GM23338 (cell line): ENCODE measurements at regions not wholly inside any gene's neighbourhood (a gene's known extent, or its start where the extent isn't known, plus 50 kb on each side); places are given as distances from the start of the nearest gene placed in this dataset.
"Not testable (repeated sequence)": the region's sequence is repeated elsewhere in the genome, so short reads cannot be mapped to it uniquely, and the experiment has no call there.

ENCODE experiments used
- CREB1 ChIP-seq: fragments of 250-450 bp; sonication (Bioruptor Pico); IDR thresholded peaks from 2 replicates; pipeline ENCODE4 v1.5.0; 2020; ENCODE audit warnings: low read depth, mild to moderate bottlenecking, moderate library complexity
- ETS1 ChIP-seq: IDR thresholded peaks from 2 replicates; pipeline ENCODE4 v1.6.1; 2016; ENCODE audit warnings: antibody characterized with exemption
- EZH2 ChIP-seq: fragments of 200-600 bp; sonication (generic); IDR thresholded peaks from one replicate; pipeline ENCODE4 v1.8.0; 2017; ENCODE audit warnings: antibody characterized with exemption, mild to moderate bottlenecking, low read depth; ENCODE audit not compliant: unreplicated experiment
- EZH2phosphoT487 ChIP-seq: fragments of 200-600 bp; sonication (generic); IDR thresholded peaks from one replicate; pipeline ENCODE4 v1.8.1; 2018; ENCODE audit warnings: antibody characterized with exemption; ENCODE audit not compliant: unreplicated experiment
- JUNB ChIP-seq: IDR thresholded peaks from one replicate; pipeline ENCODE4 v1.6.1; 2016; ENCODE audit warnings: antibody characterized with exemption; ENCODE audit not compliant: unreplicated experiment
- POLR2AphosphoS5 ChIP-seq: IDR thresholded peaks from 2 replicates; pipeline ENCODE4 v1.6.1; 2016; ENCODE audit warnings: antibody characterized with exemption, low read depth
- STAT1 ChIP-seq: IDR thresholded peaks from one replicate; pipeline ENCODE4 v1.6.1; 2016; ENCODE audit warnings: antibody characterized with exemption; ENCODE audit not compliant: unreplicated experiment
- ZNF331 ChIP-seq: fragments of 250-450 bp; sonication (Bioruptor Pico); IDR thresholded peaks from 2 replicates; pipeline ENCODE4 v1.5.0; 2020; ENCODE audit warnings: low read depth, mild to moderate bottlenecking, moderate library complexity
- ZNF462 ChIP-seq: fragments of 250-450 bp; sonication (Bioruptor Pico); IDR thresholded peaks from 2 replicates; pipeline ENCODE4 v1.5.0; 2020; ENCODE audit warnings: mild to moderate bottlenecking, moderate library complexity
- TF ChIP-seq, protein P1 (sequence below), 2 experiments: fragments of 200-600 bp in 1 of 2; sonication (generic) in 1 of 2; conservative IDR thresholded peaks; 2 replicates each; pipeline versions ENCODE4 v1.5.1 to v1.6.1; 2016 to 2017; ENCODE audit warnings: antibody characterized with exemption in 2 of 2, low read depth in 2 of 2, mild to moderate bottlenecking in 2 of 2, moderate library complexity in 1 of 2
- TF ChIP-seq, protein P2 (sequence below): IDR thresholded peaks from one replicate; pipeline ENCODE4 v1.6.1; 2018; ENCODE audit warnings: antibody characterized with exemption; ENCODE audit not compliant: unreplicated experiment

GRCh38 chr2:111376272-111376970 is 255.7 kb downstream of the BCL2L11 start:
- TF ChIP-seq, protein P1, sequence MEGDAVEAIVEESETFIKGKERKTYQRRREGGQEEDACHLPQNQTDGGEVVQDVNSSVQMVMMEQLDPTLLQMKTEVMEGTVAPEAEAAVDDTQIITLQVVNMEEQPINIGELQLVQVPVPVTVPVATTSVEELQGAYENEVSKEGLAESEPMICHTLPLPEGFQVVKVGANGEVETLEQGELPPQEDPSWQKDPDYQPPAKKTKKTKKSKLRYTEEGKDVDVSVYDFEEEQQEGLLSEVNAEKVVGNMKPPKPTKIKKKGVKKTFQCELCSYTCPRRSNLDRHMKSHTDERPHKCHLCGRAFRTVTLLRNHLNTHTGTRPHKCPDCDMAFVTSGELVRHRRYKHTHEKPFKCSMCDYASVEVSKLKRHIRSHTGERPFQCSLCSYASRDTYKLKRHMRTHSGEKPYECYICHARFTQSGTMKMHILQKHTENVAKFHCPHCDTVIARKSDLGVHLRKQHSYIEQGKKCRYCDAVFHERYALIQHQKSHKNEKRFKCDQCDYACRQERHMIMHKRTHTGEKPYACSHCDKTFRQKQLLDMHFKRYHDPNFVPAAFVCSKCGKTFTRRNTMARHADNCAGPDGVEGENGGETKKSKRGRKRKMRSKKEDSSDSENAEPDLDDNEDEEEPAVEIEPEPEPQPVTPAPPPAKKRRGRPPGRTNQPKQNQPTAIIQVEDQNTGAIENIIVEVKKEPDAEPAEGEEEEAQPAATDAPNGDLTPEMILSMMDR (conservative IDR thresholded peaks at IDR 0.05; ENCODE audit: low read depth in 2 of 2): not testable (repeated sequence)
- not testable (repeated sequence) for TF ChIP-seq POLR2AphosphoS5; EZH2phosphoT487; EZH2; CREB1 (CRISPR knock-in tag); ETS1; JUNB; STAT1; ZNF462; ZNF331 (CRISPR knock-in tag)
- TF ChIP-seq, protein P2, sequence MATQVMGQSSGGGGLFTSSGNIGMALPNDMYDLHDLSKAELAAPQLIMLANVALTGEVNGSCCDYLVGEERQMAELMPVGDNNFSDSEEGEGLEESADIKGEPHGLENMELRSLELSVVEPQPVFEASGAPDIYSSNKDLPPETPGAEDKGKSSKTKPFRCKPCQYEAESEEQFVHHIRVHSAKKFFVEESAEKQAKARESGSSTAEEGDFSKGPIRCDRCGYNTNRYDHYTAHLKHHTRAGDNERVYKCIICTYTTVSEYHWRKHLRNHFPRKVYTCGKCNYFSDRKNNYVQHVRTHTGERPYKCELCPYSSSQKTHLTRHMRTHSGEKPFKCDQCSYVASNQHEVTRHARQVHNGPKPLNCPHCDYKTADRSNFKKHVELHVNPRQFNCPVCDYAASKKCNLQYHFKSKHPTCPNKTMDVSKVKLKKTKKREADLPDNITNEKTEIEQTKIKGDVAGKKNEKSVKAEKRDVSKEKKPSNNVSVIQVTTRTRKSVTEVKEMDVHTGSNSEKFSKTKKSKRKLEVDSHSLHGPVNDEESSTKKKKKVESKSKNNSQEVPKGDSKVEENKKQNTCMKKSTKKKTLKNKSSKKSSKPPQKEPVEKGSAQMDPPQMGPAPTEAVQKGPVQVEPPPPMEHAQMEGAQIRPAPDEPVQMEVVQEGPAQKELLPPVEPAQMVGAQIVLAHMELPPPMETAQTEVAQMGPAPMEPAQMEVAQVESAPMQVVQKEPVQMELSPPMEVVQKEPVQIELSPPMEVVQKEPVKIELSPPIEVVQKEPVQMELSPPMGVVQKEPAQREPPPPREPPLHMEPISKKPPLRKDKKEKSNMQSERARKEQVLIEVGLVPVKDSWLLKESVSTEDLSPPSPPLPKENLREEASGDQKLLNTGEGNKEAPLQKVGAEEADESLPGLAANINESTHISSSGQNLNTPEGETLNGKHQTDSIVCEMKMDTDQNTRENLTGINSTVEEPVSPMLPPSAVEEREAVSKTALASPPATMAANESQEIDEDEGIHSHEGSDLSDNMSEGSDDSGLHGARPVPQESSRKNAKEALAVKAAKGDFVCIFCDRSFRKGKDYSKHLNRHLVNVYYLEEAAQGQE: not testable (repeated sequence)
